ENCODE measurements at regions not wholly inside any gene's neighbourhood (a gene's known extent, or its start where the extent isn't known, plus 50 kb on each side); places are given as distances from the start of the nearest gene placed in this dataset.
"Not testable (repeated sequence)": the region's sequence is repeated elsewhere in the genome, so short reads cannot be mapped to it uniquely, and the experiment has no call there.

DNA sequence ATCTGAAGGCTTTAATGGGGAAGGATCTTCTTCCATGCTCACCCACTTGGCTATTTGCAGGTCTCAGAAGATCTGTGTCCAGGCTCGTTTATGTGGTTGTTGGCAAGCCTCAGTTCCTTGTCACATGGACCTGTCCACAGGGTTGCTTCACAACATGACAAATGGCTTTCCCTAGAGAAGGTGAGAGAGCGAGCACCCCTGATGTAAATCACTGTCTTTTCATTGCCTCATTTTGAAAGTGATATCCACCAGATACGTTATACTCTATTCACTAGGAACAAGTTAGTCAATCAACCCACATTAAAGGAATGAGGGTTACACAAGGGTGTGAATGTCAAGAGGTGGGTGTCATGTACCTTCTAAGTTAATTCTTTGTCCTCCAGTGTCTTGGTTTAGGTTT is 433.3 kb downstream of the RPS6KC1 start:
- DNase-seq, result no peak

DNA sequence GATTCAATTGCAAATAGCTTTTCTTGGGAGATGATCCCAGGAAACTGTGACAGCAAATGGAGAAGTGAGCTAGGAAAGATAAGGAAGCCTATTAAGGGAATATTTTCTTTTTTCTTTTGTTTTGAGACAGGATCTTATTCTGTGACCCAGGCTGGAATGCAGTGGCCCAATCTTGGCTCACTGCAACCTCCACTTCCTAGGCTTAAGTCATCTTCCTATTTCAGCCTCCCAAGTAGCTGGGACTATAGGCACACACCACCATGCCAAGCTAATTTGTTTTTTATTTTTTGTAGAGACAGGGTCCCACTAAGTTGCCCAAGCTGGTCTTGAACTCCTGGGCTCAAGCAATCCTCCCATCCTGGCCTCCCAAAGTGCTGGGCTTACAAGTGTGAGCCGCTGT is 433.7 kb downstream of the RPS6KC1 start:
- no peak for DNase-seq

DNA sequence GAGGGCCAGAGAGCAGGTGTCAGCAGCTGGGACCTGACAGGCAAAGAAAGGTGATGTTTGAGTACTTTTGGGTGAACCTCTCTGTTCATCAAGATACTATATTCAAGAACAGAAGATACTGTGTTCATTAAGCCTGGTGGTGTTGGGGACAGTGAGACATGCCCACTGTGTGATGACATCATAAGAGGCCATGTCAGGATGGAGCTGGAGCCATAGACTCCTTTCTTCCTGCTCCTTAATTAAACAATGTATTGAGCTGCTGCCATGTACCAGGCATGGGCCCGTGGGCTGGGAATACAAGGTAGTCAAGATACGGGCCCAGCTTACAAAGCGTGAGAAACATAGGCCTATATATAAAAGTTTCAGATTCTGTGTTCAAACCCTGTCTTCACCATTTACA is 435.4 kb downstream of the RPS6KC1 start:
- no peak for DNase-seq

DNA sequence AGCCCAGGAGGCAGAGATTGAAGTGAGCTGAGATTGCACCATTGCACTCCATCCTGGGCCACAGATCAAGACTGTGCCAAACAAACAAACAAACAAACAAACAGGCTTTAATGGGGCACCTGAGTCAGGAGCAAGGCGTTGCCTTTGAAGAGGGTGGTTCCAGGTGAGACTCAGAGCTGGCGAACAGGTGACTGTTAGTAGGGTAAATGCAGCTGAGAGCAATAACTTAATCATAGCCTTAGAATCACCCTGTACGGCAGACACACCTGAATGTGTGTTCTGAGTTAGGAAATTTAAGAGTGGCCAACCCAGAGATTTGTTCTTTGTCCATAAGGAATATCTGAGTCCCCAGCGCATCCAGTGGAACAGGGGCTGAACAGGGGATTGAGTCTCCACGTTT is 440.4 kb downstream of the RPS6KC1 start:
- DNase-seq, result no peak

DNA sequence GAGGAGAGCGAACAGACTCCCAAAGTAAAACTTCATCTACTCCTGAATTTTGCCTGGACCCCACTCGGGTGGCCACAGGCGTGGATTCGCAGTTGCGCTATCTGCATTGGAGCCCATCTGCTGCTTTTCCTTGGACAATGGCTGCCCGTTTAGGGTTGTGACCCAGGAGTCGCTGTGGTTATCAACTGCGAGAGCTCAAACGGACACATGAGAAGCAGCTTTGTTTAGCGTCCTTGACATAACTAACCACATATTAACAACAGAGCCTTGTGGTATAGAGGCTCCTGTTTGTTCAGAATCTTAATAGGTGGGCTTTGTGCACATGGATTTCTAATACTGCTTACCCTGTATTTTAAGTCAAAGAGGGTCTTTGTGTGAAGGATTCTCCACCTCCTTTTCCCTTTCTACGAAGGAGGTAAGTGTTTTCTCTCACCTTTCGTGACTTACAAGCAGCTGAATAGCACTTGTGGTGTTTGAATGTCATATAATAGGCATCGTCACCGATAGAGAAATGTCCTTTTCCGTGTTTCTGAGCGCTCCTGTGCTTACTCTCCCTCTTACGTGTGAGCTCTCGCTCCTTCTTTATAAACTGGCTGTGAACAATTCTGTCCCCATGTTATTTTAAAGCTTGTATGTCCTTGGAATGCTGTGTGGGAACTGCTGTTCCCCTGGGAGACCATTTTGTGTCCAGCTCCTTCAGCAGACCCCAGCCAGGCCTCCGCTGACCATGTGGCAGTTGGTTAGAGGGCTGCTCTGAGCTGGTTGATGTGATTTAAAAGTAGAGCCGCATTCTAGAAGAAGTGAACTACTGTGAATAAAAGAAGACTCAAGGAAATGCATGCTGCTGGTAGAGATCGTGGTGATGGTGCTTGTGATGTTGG is 441.4 kb downstream of the RPS6KC1 start:
- DNase-seq, result no peak

DNA sequence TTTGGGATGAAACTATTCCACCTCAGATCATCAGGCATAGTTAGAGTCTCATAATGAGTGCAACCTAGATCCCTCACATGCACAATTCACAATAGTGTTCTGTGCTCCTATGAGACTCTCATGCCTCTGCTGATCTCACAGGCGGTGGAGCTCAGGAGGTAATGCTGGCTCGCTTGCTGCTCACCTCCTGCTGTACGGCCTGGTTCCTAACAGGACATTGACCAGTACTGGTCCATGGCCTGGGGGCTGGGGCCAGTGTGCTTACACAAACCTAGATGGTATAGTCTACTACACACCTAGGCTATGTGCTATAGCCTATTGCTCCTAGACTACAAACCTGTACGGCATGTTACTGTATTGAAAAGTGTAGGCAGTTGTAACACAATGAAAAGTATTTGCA is 448.4 kb downstream of the RPS6KC1 start:
- no peak for DNase-seq

DNA sequence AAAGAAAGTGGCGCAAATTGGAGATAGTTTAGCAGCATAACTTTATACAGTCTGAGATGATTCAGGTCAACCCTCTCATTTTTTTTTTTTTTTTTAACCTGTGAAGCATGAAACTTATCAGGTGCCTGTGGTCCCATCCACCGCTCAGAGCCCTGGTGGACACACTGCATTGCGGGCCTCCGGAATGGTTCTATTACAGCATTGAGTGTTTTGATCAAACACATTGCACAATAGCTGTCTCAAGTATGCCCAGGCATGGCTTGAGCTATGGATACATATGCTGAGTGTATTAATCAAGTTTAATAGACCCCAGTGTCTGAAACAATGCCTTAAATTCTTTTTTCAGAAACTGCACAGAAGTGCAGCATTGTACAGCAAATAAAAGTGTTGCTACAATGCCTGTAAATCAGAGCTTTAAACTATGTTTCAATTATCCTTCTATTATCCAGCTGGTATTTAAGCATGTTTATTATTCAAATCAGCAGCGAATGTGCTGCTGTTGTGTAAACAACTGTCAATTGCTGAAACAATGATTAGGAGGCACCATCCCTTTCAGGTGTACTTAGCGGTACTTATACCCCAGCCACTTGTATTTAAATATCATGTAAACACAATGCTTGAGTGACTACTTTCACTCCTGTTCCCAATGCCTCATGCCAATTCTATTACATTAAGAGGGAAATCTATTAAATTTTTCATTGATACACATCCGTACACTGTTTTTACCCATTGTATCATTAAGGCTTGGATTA is 456.6 kb downstream of the RPS6KC1 start:
- peak; percentile 86 for DNase-seq

DNA sequence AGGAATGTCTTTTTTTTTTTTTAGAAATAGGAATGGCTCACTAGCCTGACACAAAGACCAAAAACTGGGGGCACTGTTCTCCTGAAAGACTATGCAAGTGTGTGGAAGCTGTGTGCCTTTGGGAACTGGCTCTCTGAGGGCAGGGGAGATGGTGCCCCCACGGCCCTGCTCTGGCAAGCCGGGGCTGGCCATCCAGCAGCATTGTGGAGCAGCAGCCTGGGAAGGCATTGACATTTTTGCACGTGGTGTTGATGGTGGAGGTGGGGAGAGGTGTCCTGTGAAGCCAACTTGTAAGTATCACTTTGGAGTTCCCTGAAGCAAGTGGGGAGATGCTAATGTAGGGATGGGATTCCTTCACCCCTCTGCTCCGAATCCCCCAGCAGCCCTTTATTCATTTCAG is 460.1 kb downstream of the RPS6KC1 start:
- no peak for DNase-seq

DNA sequence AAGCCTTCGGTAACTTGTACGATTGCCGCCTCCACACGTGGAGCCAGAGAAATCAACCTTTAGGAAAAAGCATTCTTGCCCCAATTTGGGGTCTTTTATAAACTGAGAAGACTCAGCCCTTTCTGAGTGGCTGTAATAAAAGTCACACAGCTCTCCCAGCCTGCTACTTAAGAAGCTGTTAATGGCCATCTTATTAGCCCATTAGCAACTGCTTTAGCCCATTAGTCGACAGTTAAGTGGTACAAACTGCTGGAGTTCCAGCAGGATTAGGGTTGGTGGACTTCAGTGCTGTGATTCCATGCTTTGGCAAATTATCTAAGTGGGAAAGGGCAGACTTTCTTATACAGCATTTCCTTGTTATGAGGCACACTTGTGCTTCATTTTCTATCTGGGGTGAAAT is 461.3 kb downstream of the RPS6KC1 start:
- DNase-seq, result no peak

DNA sequence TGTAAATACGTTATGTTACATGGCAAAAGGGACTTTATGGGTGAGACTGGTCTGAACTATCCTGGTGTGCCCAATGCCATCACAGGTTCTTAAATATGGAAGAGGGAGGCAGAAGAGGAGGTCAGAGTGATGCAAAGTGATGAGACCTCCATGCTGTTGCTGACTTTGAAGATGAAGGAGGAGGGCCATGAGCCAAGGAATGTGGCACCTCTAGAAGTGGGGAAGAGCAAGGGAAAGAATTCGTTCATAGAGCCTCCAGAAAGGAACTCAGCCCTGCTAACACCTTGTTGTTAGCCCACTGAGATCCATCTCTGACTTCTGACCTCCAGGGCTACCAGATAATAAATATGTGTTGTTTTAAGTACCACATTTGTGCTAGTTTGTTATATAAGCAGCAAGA is 462.0 kb downstream of the RPS6KC1 start:
- no peak for DNase-seq

DNA sequence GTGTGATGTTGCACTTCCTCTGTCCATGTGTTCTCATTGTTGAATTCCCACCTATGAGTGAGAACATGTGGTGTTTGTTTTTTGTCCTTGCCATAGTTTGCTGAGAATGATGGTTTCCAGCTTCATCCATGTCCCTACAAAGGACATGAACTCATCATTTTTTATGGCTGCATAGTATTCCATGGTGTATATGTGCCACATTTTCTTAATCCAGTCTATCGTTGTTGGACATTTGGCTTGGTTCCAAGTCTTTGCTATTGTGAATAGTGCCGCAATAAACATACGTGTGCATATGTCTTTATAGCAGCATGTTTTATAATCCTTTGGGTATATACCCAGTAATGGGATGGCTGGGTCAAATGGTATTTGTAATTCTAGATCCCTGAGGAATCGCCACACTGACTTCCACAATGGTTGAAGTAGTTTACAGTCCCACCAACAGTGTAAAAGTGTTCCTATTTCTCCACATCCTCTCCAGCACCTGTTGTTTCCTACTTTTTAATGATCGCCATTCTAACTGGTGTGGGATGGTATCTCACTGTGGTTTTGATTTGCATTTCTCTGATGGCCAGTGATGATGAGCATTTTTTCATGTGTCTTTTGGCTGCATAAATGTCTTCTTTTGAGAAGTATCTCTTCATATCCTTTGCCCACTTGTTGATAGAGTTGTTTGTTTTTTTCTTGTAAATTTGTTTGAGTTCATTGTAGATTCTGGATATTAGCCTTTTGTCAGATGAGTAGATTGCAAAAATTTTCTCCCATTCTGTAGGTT is 463.6 kb downstream of the RPS6KC1 start:
- not testable (repeated sequence) for DNase-seq

DNA sequence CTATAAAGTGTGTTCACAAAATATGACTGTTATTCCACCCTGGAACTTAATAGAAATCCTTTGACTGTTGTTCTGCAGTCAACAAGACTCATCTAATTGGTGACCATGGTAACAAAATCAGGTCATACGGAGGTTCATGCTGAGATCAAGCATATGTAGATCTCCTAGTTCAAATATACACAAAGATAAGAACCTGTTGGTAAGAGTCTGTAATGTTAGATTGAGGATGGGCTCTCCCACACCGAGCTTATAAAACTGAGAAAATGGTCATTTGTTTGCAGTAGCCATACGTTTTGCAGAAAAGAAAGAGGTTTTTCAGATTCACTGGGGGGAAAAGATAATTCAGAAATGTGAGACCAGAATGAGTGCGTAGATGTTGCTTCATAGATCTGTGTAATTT is 468.1 kb downstream of the RPS6KC1 start:
- peak; percentile 73 for DNase-seq

DNA sequence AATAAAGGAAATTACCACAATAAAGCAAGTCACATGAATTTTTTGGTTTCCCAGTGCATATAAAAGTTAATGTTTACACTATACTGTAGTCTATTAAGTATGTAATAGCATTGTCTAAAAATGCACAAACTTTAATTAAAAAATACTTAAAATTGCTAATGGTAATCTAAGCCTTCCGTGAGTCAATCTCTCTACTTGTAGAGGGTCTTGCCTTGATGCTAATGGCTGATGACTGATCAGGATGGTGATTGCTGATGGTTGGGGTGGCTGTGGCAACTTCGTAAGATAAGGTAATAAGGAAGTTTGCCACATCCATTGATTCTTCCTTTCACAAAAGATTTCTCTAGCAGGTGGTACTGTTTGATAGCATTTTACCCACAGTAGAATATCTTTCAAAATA is 466.6 kb upstream of the PROX1 start:
- DNase-seq, result no peak

DNA sequence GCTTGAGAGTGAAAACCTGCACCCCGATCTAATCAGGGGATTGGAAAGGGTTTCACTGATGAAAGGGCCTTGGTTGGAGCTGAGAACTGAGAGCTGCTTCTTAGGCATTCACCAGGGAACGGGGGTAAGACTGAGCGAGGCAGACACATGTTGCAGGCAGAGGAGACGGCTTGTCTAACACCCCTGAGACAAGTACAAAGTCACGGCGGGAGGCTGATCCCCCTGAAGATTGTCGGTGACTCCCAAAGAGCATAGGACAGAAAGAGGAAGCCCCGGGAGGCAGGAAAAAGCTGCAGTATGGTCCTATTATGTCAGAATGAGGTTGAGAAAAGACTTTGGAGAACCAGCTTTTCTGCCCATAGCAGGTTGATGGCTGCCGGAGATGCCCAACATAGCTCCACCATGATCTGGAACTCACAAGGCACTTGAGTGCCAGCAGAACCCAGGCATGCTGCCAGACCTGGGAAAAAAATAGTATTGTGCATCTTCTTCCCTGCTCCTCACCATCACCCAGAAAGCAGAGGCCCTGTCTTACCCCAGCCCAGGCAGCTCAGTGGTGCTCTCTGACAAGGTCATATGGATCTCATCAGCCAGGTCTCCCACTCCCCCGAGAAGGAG is 463.9 kb upstream of the PROX1 start:
- no peak for DNase-seq

DNA sequence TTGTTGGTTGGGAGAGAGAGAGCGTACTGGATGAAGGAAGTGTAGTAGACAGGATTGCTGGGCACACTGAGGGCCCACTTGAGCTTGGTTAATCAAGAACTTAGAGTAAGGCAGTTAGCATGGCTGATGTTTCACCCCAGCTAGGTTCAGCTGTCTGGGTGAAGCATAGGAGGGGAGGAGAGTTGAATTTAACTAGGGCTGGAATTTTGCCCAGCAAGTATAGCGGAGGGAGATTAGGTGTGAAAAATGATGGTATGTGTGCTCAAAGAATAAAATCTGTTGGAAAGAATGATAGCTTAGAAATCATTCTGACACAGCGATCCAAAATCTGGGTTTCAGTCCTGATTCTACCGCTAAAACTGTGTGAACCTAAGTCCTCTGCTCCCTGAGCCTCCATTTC is 461.5 kb upstream of the PROX1 start:
- no peak for DNase-seq

DNA sequence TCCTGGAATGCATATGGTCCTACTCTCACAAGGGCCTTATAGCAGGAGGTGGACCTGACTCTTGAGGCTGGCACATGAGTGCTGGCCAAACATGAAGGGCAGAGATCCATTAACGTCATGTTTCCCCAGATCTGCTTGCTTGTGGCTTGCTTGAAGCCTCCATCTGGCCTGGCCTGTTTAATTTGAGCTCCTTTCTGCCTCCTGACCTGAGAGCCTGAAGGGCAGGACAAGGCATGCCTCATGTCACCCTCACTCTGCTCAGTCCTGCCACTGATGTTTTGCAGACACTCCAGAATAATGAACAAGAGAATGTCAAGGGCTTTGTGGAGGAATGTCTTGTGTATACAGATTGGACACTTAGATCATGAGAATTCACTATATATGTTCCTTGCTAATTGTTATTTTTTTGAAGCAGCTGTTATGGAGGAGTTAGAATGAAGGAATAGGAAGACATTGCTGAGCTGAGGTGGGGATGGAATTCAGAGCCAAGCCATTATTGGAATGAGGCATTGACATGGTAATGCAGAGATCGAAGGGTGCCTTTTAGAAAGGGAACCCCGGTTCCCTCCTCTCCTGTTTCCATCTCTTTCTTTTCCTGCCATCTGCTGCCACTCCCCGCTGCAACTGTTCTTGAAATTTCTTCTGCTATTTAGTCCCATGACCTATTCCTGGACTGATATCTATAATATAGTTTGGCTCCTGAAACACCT is 457.0 kb upstream of the PROX1 start:
- DNase-seq, result no peak

DNA sequence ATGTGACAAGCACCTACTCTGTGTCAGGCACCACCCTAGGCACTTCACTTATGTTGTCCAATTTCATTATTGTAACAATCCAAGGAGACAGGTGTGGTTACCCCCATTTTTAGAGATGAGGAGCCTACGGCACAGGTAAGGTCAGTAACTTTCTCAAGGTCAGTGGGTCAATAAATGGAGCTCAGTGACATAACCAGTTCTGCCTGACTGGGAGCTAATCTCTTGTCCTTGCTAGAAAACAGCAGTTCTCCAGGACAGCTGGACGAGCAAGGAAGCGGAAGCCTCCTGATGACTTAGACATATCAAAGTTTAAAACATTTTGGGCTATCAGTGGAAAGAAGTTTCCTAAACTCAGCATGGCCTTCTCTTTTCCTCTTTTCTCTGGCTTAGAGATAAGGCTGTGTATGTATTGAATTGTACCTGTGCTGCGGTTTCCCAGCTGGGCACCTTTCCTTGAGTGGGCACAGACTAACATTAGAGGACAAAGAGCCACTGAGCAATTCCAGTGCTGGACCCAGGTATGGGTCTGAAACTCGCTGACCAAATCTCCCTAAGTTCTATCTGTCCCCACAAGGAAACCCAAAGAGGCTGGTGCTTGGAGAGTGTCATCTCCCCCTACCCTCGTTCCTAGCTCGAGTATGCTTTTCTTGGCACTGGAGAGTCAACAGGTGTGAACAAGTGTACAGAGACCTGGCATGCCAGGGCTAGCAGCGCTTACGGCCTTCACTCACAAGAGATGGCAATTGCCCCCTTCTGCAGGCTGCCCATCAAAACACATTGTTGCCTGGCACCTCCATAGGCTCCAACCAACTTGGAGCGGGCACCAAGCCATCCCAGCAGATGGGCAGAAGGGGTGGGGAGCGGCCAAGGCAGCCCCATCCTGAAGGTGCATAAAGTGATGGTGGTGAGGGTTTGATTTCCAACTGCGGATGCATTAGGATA is 456.1 kb upstream of the PROX1 start:
- DNase-seq, result no peak

DNA sequence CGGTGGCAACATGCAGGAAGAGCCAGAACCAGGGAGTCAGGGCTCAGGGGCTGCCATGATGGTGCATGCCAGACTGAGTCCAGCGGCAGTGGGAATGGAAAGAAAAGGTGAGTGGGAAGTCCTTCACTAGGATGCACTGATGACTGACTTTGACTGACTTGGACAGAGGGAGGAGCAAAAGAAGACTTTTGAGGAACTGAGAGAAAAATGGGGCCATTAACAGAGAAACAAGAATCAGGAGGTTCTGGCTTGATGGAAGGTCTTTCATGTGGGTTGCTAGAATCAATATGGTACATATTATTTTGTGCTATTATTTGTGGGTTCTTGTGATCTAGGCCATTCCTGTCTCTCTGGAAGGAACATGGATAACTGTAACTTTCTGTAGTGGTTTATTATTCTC is 454.6 kb upstream of the PROX1 start:
- DNase-seq, result no peak

DNA sequence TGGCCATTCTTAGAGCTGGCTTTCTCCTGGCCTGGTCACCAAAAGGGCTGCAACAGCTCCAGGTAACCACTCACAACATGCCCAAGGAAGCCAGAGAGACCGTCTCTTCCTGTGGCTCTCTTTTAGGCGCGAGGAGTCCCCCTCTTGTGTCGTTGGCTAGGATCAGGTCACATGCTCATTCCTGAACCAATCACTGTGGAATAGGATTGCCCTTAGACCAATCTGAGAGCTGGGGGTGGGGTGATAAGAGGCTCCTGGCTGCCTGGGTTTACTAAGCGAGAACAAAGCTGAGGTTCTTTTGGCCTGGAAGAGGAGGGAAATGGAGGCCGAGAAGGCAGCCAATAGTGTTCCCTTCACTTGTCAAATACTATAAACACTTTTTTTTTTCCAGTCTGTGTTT is 452.1 kb upstream of the PROX1 start:
- DNase-seq, result no peak

DNA sequence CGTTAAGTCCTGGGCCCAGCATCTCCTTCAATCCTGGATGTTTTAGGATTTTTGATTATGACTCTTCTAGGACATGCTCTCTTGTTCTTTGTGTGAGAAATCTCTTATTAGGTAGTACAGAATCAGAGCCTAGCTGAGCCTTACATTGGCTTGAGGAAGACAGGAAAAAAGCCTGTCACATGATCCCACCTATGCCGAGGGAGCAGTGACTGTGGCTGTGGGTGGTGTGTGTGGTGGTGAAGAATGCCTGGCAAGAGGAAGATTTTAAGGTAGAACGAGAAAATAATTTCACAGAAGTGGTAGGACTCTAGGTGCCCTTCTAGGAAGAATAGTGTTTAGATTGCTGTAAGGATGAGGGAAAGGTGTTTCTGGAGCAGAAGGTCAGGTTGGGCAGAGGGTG is 449.5 kb upstream of the PROX1 start:
- no peak for DNase-seq

DNA sequence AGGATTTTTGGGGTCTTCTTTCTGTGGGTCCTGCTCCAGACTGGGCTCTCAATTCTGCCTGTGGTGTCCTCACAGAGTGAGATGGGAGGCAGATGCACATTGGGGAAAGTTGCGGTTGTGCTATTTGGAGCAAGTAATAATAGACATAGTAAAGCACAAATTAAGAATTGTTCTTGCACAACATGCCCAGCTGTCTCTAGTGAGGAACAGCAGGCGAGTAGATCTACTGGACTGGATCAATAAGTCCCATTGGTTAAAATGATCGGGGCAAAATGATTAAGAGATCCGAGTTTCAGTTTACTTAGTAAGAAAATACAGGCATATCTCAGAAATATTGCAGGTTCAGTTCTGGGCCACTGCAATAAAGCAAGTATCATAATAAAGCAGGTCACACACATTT is 448.3 kb upstream of the PROX1 start:
- no peak for DNase-seq

Data from DMS153 (cell line).